ENCODE measurements at regions not wholly inside any gene's neighbourhood (a gene's known extent, or its start where the extent isn't known, plus 50 kb on each side); places are given as distances from the start of the nearest gene placed in this dataset.
"Not testable (repeated sequence)": the region's sequence is repeated elsewhere in the genome, so short reads cannot be mapped to it uniquely, and the experiment has no call there.

DNA sequence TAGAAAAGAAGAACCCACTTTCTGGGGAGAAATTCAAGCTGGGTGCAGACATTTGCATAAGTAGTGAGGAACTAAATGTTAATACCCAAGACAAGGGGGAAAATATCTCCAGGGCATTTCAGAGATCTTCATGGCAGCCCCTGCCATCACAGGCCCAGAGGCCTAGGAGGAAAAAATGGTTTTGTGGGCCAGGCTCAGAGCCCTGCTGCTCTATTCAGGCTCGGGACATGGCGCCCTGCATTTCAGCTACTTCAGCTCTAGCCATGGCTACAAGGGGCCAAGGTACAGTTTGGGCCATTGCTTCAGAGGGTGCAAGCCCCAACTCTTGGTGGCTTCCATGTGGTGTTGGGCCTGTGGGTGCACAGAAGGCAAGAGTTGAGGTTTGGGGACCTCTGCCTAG is 131.1 kb upstream of the PLXNC1 start:
- H3K79me2 ChIP-seq (replicated peaks; ENCODE audit: insufficient read depth); H3K9me2 ChIP-seq (ENCODE audit: insufficient read depth); H3K4me3 Mint-ChIP-seq; H3K27me3 Mint-ChIP-seq (ENCODE audit: insufficient read depth, low read depth, poor library complexity); H3K27me3 ChIP-seq (ENCODE audit: insufficient read depth); H3F3A ChIP-seq (replicated peaks; ENCODE audit: low read depth); H3K36me3 ChIP-seq (ENCODE audit: insufficient read depth); H3K4me2 ChIP-seq; H2AFZ ChIP-seq; ATAC-seq; H3K4me3 ChIP-seq; DNase-seq (ENCODE audit: low spot score); H3K27ac Mint-ChIP-seq; H3K4me1 Mint-ChIP-seq; H4K20me1 ChIP-seq (replicated peaks; ENCODE audit: insufficient read depth); H3K27ac ChIP-seq (ENCODE audit: low read depth); H3K4me1 ChIP-seq (ENCODE audit: insufficient read depth): not testable (repeated sequence)
- H3K9me3 Mint-ChIP-seq = peaks cover 58% of the 10 kb centered on the region
- H3K36me3 Mint-ChIP-seq (ENCODE audit: low read depth) = peaks cover 42% of the 10 kb centered on the region

DNA sequence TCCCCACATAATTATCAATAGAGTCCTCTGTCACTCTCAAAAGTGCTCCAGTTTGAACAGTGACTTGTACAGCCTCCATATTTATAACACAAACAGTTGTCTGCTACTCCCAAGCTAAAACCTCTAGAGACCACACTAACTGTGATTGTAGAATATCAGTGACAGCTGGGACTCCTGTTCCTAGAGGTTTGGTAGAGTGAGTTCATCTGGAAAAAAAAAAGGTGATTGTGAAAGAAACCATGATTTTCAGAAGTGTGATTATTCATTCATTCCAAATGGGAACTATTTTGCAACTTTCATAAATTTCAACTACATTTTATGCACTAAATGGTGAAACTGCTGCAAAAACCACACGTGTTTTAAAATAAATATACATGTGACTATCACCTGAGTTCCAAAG is 128.0 kb upstream of the PLXNC1 start:
- no peaks in the 10 kb centered on the region for H3K36me3 ChIP-seq (ENCODE audit: insufficient read depth)
- Mint-ChIP-seq H3K4me1 (no peaks in the 10 kb centered on the region), H3K4me3 (no peak overlapping the region), H3K9me3 (peaks cover 64% of the 10 kb centered on the region), H3K27me3 (ENCODE audit: insufficient read depth, low read depth, poor library complexity) (no peaks in the 10 kb centered on the region), H3K36me3 (ENCODE audit: low read depth) (peaks cover 43% of the 10 kb centered on the region), H3K27ac (no peak overlapping the region)
- no peak overlapping the region for H3K4me3 ChIP-seq
- no peak for TF ChIP-seq EZH2phosphoT487 (IDR thresholded peaks at IDR 0.05; ENCODE audit: unreplicated experiment)
- TF ChIP-seq, protein P1, sequence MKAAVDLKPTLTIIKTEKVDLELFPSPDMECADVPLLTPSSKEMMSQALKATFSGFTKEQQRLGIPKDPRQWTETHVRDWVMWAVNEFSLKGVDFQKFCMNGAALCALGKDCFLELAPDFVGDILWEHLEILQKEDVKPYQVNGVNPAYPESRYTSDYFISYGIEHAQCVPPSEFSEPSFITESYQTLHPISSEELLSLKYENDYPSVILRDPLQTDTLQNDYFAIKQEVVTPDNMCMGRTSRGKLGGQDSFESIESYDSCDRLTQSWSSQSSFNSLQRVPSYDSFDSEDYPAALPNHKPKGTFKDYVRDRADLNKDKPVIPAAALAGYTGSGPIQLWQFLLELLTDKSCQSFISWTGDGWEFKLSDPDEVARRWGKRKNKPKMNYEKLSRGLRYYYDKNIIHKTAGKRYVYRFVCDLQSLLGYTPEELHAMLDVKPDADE (IDR thresholded peaks at IDR 0.05) = no peak
- TF ChIP-seq ZNF114 (CRISPR knock-in tag; IDR thresholded peaks at IDR 0.05) = no peak
- no peak for TF ChIP-seq POLR2AphosphoS5 (IDR thresholded peaks at IDR 0.05; ENCODE audit: low read depth)
- TF ChIP-seq, protein P2, sequence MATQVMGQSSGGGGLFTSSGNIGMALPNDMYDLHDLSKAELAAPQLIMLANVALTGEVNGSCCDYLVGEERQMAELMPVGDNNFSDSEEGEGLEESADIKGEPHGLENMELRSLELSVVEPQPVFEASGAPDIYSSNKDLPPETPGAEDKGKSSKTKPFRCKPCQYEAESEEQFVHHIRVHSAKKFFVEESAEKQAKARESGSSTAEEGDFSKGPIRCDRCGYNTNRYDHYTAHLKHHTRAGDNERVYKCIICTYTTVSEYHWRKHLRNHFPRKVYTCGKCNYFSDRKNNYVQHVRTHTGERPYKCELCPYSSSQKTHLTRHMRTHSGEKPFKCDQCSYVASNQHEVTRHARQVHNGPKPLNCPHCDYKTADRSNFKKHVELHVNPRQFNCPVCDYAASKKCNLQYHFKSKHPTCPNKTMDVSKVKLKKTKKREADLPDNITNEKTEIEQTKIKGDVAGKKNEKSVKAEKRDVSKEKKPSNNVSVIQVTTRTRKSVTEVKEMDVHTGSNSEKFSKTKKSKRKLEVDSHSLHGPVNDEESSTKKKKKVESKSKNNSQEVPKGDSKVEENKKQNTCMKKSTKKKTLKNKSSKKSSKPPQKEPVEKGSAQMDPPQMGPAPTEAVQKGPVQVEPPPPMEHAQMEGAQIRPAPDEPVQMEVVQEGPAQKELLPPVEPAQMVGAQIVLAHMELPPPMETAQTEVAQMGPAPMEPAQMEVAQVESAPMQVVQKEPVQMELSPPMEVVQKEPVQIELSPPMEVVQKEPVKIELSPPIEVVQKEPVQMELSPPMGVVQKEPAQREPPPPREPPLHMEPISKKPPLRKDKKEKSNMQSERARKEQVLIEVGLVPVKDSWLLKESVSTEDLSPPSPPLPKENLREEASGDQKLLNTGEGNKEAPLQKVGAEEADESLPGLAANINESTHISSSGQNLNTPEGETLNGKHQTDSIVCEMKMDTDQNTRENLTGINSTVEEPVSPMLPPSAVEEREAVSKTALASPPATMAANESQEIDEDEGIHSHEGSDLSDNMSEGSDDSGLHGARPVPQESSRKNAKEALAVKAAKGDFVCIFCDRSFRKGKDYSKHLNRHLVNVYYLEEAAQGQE (IDR thresholded peaks at IDR 0.05; ENCODE audit: unreplicated experiment) = no peak
- TF ChIP-seq JUNB (IDR thresholded peaks at IDR 0.05; ENCODE audit: unreplicated experiment) = no peak
- DNase-seq (ENCODE audit: low spot score) (no peak), ATAC-seq (no peak)
- no peak overlapping the region for H3K4me2 ChIP-seq
- H3K79me2 ChIP-seq (replicated peaks; ENCODE audit: insufficient read depth) = no peaks in the 10 kb centered on the region
- H3K27me3 ChIP-seq (ENCODE audit: insufficient read depth) = no peaks in the 10 kb centered on the region
- no peaks in the 10 kb centered on the region for H3F3A ChIP-seq (replicated peaks; ENCODE audit: low read depth)
- H4K20me1 ChIP-seq (replicated peaks; ENCODE audit: insufficient read depth) = no peaks in the 10 kb centered on the region
- peaks cover 3% of the 10 kb centered on the region; the same call in 1 of the 2 replicates for H3K9me2 ChIP-seq (ENCODE audit: insufficient read depth)
- H3K4me1 ChIP-seq (ENCODE audit: insufficient read depth) = peaks cover under 1% of the 10 kb centered on the region; the same call in 1 of the 2 replicates
- H3K27ac ChIP-seq (ENCODE audit: low read depth) = no peak overlapping the region
- no peak overlapping the region for H2AFZ ChIP-seq

DNA sequence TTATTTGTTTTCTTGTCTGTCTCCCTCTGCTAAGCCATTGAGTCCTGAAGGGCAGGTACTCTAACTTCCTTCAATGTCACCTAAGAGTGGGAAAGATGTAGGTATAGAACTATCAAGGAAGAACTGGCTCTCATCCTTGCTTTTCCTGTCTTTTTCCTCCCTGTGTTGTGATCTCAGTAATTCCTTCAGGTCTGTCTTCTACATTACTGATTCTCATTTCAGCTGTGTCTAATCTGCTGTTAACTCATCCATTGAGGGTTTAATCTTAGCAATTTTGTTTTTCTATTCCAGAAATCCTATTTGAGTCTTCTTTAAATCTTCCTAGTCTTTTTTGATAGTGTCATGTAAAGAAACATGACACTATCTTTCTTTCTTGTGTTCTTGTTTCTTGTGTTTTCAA is 124.5 kb upstream of the PLXNC1 start:
- Histone ChIP-seq H3K27me3 (ENCODE audit: insufficient read depth) (no peaks in the 10 kb centered on the region), H3K4me1 (ENCODE audit: insufficient read depth) (peaks cover 4% of the 10 kb centered on the region), H3K9me2 (ENCODE audit: insufficient read depth) (peaks cover 3% of the 10 kb centered on the region; the same call in 1 of the 2 replicates), H3K79me2 (replicated peaks; ENCODE audit: insufficient read depth) (no peaks in the 10 kb centered on the region), H3K4me2 (no peak overlapping the region), H4K20me1 (replicated peaks; ENCODE audit: insufficient read depth) (no peaks in the 10 kb centered on the region), H3K27ac (ENCODE audit: low read depth) (no peak overlapping the region), H2AFZ (no peak overlapping the region), H3F3A (replicated peaks; ENCODE audit: low read depth) (no peaks in the 10 kb centered on the region), H3K36me3 (ENCODE audit: insufficient read depth) (no peaks in the 10 kb centered on the region), H3K4me3 (no peak overlapping the region)
- no peak for TF ChIP-seq ZNF331 (CRISPR knock-in tag; IDR thresholded peaks at IDR 0.05; ENCODE audit: low read depth)
- peaks cover 2% of the 10 kb centered on the region for H3K27me3 Mint-ChIP-seq (ENCODE audit: insufficient read depth, low read depth, poor library complexity)
- DNase-seq (ENCODE audit: low spot score) (no peak), ATAC-seq (no peak)
- no peak overlapping the region for H3K4me3 Mint-ChIP-seq
- peaks cover 33% of the 10 kb centered on the region for H3K9me3 Mint-ChIP-seq
- peaks cover 6% of the 10 kb centered on the region; the same call in 2 of the 3 replicates for H3K4me1 Mint-ChIP-seq
- H3K27ac Mint-ChIP-seq = no peak overlapping the region
- peaks cover 12% of the 10 kb centered on the region for H3K36me3 Mint-ChIP-seq (ENCODE audit: low read depth)

All from GM23338 (cell line).